SHP77 (cell line): ENCODE measurements at regions not wholly inside any gene's neighbourhood (a gene's known extent, or its start where the extent isn't known, plus 50 kb on each side); places are given as distances from the start of the nearest gene placed in this dataset.
"Not testable (repeated sequence)": the region's sequence is repeated elsewhere in the genome, so short reads cannot be mapped to it uniquely, and the experiment has no call there.

Experiments used
- DNase-seq, 2 experiments: peaks; one replicate each; lab custom pipeline; 2025; lab: John Stamatoyannopoulos, UW

- no peak for DNase-seq
Measured at GRCh38 chr9:102506406-102506805, 488.7 kb upstream of the CYLC2 start.

- DNase-seq = no peak
Measured at GRCh38 chr9:102499468-102499867, 495.7 kb upstream of the CYLC2 start.

GRCh38 chr9:102497709-102498108, 497.4 kb upstream of the CYLC2 start:
- peak; percentile 21 to 24 for DNase-seq

GRCh38 chr9:102486976-102487375, 508.2 kb upstream of the CYLC2 start:
- not testable (repeated sequence) for DNase-seq

- no peak for DNase-seq
Measured at GRCh38 chr9:102483651-102484050, 511.5 kb upstream of the CYLC2 start.

- no peak for DNase-seq
Measured at GRCh38 chr9:102482776-102483175, 512.4 kb upstream of the CYLC2 start.

- DNase-seq = no peak
Measured at GRCh38 chr9:102479191-102479590, 515.9 kb upstream of the CYLC2 start.

GRCh38 chr9:102474357-102474756, 520.8 kb upstream of the CYLC2 start:
- DNase-seq = no peak

- not testable (repeated sequence) for DNase-seq
Measured at GRCh38 chr9:102469430-102469829, 525.7 kb upstream of the CYLC2 start.

- no peak for DNase-seq
Measured at GRCh38 chr9:102461156-102461819, 533.8 kb upstream of the CYLC2 start.

- no peak for DNase-seq
Measured at GRCh38 chr9:102459828-102460227, 535.3 kb upstream of the CYLC2 start.

- no peak for DNase-seq
Measured at GRCh38 chr9:102456562-102456961, 538.6 kb upstream of the CYLC2 start.

GRCh38 chr9:102445906-102446305, 549.2 kb upstream of the CYLC2 start:
- DNase-seq = no peak

GRCh38 chr9:102445181-102445747, 549.9 kb upstream of the CYLC2 start:
- DNase-seq = no peak

- no peak for DNase-seq
Measured at GRCh38 chr9:102439583-102439982, 555.5 kb upstream of the CYLC2 start.

GRCh38 chr9:102436599-102436998, 558.5 kb upstream of the CYLC2 start:
- DNase-seq = not testable (repeated sequence)

GRCh38 chr9:102435427-102435826, 559.7 kb upstream of the CYLC2 start:
- no peak for DNase-seq

- no peak for DNase-seq
Measured at GRCh38 chr9:102434545-102434944, 560.6 kb upstream of the CYLC2 start.

- DNase-seq = no peak
Measured at GRCh38 chr9:102428305-102428704, 566.8 kb upstream of the CYLC2 start.

- not testable (repeated sequence) for DNase-seq
Measured at GRCh38 chr9:102416251-102416650, 578.9 kb upstream of the CYLC2 start.

GRCh38 chr9:102405218-102405867, 589.8 kb upstream of the CYLC2 start:
- DNase-seq = no peak

- no peak for DNase-seq
Measured at GRCh38 chr9:102403514-102403913, 591.6 kb upstream of the CYLC2 start.

GRCh38 chr9:102398205-102398604, 596.9 kb upstream of the CYLC2 start:
- DNase-seq = no peak
